H9 (cell line): ENCODE measurements at regions not wholly inside any gene's neighbourhood (a gene's known extent, or its start where the extent isn't known, plus 50 kb on each side); places are given as distances from the start of the nearest gene placed in this dataset.

Experiments used
- DNase-seq: peaks from one replicate; pipeline ENCODE4 v3.0.0-alpha.2; 2017
- H2AFZ ChIP-seq: one replicate; pipeline ENCODE4 v1.6.1; 2013; ENCODE audit warnings: mild to moderate bottlenecking, low read length, control low read depth, moderate library complexity
- H2AK5ac ChIP-seq: 2 replicates; pipeline ENCODE4 v1.6.1; 2013; ENCODE audit warnings: low read length, control low read depth, mixed read lengths; ENCODE audit not compliant: insufficient read length
- H2BK120ac ChIP-seq: one replicate; pipeline ENCODE4 v1.6.1; 2013; ENCODE audit warnings: low read depth, mild to moderate bottlenecking, low read length, control low read depth, inconsistent platforms; ENCODE audit not compliant: poor library complexity, severe bottlenecking
- H2BK12ac ChIP-seq: 2 replicates; pipeline ENCODE4 v1.6.1; 2013; ENCODE audit warnings: low read length, control low read depth, mixed read lengths, low read depth; ENCODE audit not compliant: insufficient read length
- H2BK15ac ChIP-seq: 2 replicates; pipeline ENCODE4 v1.6.1; 2013; ENCODE audit warnings: low read depth, low read length, control low read depth
- H2BK20ac ChIP-seq: one replicate; pipeline ENCODE4 v1.6.1; 2013; ENCODE audit warnings: low read depth, mild to moderate bottlenecking, low read length, control low read depth, inconsistent platforms; ENCODE audit not compliant: poor library complexity, severe bottlenecking
- H2BK5ac ChIP-seq: 2 replicates; pipeline ENCODE4 v1.6.1; 2013; ENCODE audit warnings: low read length, control low read depth, mixed read lengths; ENCODE audit not compliant: insufficient read length
- H3K14ac ChIP-seq: 2 replicates; pipeline ENCODE4 v1.6.1; 2013; ENCODE audit warnings: low read length, control low read depth; ENCODE audit not compliant: insufficient read depth
- H3K18ac ChIP-seq: 2 replicates; pipeline ENCODE4 v1.6.1; 2013; ENCODE audit warnings: low read depth, mild to moderate bottlenecking, mixed read lengths, low read length, control low read depth; ENCODE audit not compliant: insufficient read length
- H3K23ac ChIP-seq: 2 replicates; pipeline ENCODE4 v1.6.1; 2013; ENCODE audit warnings: low read length, control low read depth, mixed read lengths, low read depth; ENCODE audit not compliant: insufficient read length
- H3K23me2 ChIP-seq: 2 replicates; pipeline ENCODE4 v1.6.1; 2013; ENCODE audit warnings: low read depth, mild to moderate bottlenecking, mixed read lengths, low read length, control low read depth; ENCODE audit not compliant: insufficient read length, poor library complexity, severe bottlenecking
- H3K27ac ChIP-seq: 2 replicates; pipeline ENCODE4 v1.5.1; 2013; ENCODE audit warnings: low read length, control low read depth, mixed read lengths, low read depth; ENCODE audit not compliant: insufficient read length
- H3K27me3 ChIP-seq: 2 replicates; pipeline ENCODE4 v1.6.1; 2013; ENCODE audit warnings: low read length, control low read depth, inconsistent platforms; ENCODE audit not compliant: insufficient read depth
- H3K4ac ChIP-seq: 2 replicates; pipeline ENCODE4 v1.6.1; 2013; ENCODE audit warnings: low read depth, mild to moderate bottlenecking, control low read depth, inconsistent platforms, low read length, moderate library complexity
- H3K4me1 ChIP-seq: 2 replicates; pipeline ENCODE4 v1.6.1; 2013; ENCODE audit warnings: low read length, control low read depth, inconsistent platforms; ENCODE audit not compliant: insufficient read depth
- H3K4me2 ChIP-seq: 2 replicates; pipeline ENCODE4 v1.6.1; 2013; ENCODE audit warnings: low read length, control low read depth, mixed read lengths; ENCODE audit not compliant: insufficient read length, insufficient read depth
- H3K56ac ChIP-seq: 2 replicates; pipeline ENCODE4 v1.6.1; 2013; ENCODE audit warnings: low read depth, mild to moderate bottlenecking, mixed read lengths, low read length, control low read depth; ENCODE audit not compliant: insufficient read length
- H3K79me1 ChIP-seq: 2 replicates; pipeline ENCODE4 v1.6.1; 2013; ENCODE audit warnings: low read depth, mild to moderate bottlenecking, moderate library complexity, low read length, control low read depth, inconsistent platforms; ENCODE audit not compliant: insufficient read depth, poor library complexity, severe bottlenecking
- H3K79me2 ChIP-seq: 2 replicates; pipeline ENCODE4 v1.6.1; 2013; ENCODE audit warnings: low read length, control low read depth, inconsistent platforms; ENCODE audit not compliant: insufficient read depth
- H3K9ac ChIP-seq: 2 replicates; pipeline ENCODE4 v1.6.1; 2013; ENCODE audit warnings: low read length, control low read depth, mixed read lengths; ENCODE audit not compliant: insufficient read length; ENCODE audit errors: extremely low read depth
- H3K9me3 ChIP-seq: one replicate; pipeline ENCODE4 v1.6.1; 2013; ENCODE audit warnings: low read depth, low read length, inconsistent platforms; ENCODE audit not compliant: control insufficient read depth
- H3T11ph ChIP-seq: one replicate; pipeline ENCODE4 v1.6.1; 2013; ENCODE audit warnings: mild to moderate bottlenecking, low read length, control low read depth, inconsistent platforms
- H4K20me1 ChIP-seq: one replicate; pipeline ENCODE4 v1.6.1; 2013; ENCODE audit not compliant: control insufficient read depth, insufficient read length, insufficient read depth
- H4K5ac ChIP-seq: 2 replicates; pipeline ENCODE4 v1.6.1; 2013; ENCODE audit warnings: low read depth, mild to moderate bottlenecking, mixed read lengths, low read length, control low read depth; ENCODE audit not compliant: insufficient read length
- H4K8ac ChIP-seq: replicated peaks from 2 replicates; pipeline ENCODE4 v1.6.1; 2013; ENCODE audit warnings: low read length, control low read depth, mixed read lengths, low read depth; ENCODE audit not compliant: insufficient read length
- H4K91ac ChIP-seq: 2 replicates; pipeline ENCODE4 v1.6.1; 2013; ENCODE audit warnings: low read depth, mild to moderate bottlenecking, moderate library complexity, mixed read lengths, low read length, control low read depth; ENCODE audit not compliant: insufficient read length
- H3K27ac Mint-ChIP-seq, 3 experiments: 2 replicates in 2 of 3; 3 replicates in 1 of 3; pipeline ENCODE4 v1.8.0; 2020 to 2021; ENCODE audit warnings: mixed read lengths in 3 of 3, mild to moderate bottlenecking in 1 of 3, moderate library complexity in 1 of 3
- H3K27me3 Mint-ChIP-seq: 2 replicates; pipeline ENCODE4 v1.8.0; 2021; ENCODE audit warnings: low read depth, mild to moderate bottlenecking, moderate library complexity, mixed read lengths
- H3K36me3 Mint-ChIP-seq, 3 experiments: 2 replicates in 2 of 3; 3 replicates in 1 of 3; pipeline ENCODE4 v1.8.0; 2020 to 2021; ENCODE audit warnings: low read depth in 3 of 3, mixed read lengths in 3 of 3; ENCODE audit not compliant: insufficient read depth in 1 of 3
- H3K4me1 Mint-ChIP-seq, 2 experiments: 2 replicates each; pipeline ENCODE4 v1.8.0; 2020; ENCODE audit warnings: mixed read lengths in 2 of 2
- H3K4me3 Mint-ChIP-seq, 2 experiments: 2 replicates in 1 of 2; 3 replicates in 1 of 2; pipeline ENCODE4 v1.8.0; 2020 to 2021; ENCODE audit warnings: mild to moderate bottlenecking in 2 of 2, mixed read lengths in 2 of 2, moderate library complexity in 1 of 2
- H3K9me3 Mint-ChIP-seq, 2 experiments: 2 replicates in 1 of 2; 3 replicates in 1 of 2; pipeline ENCODE4 v1.8.0; 2020; ENCODE audit warnings: mild to moderate bottlenecking in 2 of 2, mixed read lengths in 2 of 2, moderate library complexity in 1 of 2
- WGBS: extraction: QIAGEN DNeasy Blood & Tissue Kit; methylation state at CpG from one replicate; pipeline ENCODE4 v1.1.7; 2013; ENCODE audit warnings: missing lambda C conversion rate, low lambda C conversion rate, mixed read lengths; ENCODE audit not compliant: insufficient read length; ENCODE audit errors: extremely low coverage; 5-methylcytosine and 5-hydroxymethylcytosine counted together
- TF ChIP-seq, protein P1 (sequence below): fragments of 200-600 bp; sonication (generic); conservative IDR thresholded peaks from 3 replicates; pipeline ENCODE4 v1.8.0; 2021; ENCODE audit warnings: antibody characterized with exemption, mild to moderate bottlenecking

DNA sequence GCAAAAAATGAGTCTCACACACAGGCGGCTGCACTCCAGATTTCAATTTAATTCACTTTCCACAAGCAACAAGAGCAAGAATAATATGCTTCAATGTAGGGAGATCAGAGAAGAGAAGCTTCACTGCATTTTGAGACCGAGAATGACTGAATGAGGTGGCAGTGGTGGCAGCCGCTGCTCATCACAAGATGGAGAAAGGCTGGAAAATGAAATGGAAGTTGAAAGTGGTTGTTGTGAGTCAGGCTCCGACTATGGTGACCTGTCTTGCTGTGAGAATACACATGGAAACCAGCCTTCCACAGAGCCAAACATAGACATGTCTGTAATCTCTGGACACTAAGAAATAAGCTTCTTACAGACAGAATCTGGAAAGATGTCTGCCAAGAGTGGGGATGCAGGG is 499.6 kb upstream of the LRRN3 start:
- no peak overlapping the region for H2AFZ ChIP-seq
- H3K4me3 Mint-ChIP-seq, result no peak overlapping the region
- H3K4me2 ChIP-seq, result no peak overlapping the region

More for the DNA sequence above, 499.6 kb upstream of the LRRN3 start:
- WGBS, result no CpG with 5 or more reads among the region's 4 CpGs
- Histone ChIP-seq H3K27me3 (no peaks in the 10 kb centered on the region), H4K5ac (no peak overlapping the region), H3K18ac (no peak overlapping the region), H2AK5ac (no peak overlapping the region), H3K79me2 (no peaks in the 10 kb centered on the region), H2BK120ac (no peak overlapping the region), H3K14ac (no peak overlapping the region), H3K9ac (no peak overlapping the region), H3K4me1 (no peaks in the 10 kb centered on the region), H3K56ac (no peak overlapping the region), H3K9me3 (no peaks in the 10 kb centered on the region), H3K4ac (no peak overlapping the region), H2BK12ac (no peak overlapping the region), H4K8ac (no peak overlapping the region), H3K23me2 (no peaks in the 10 kb centered on the region), H3K23ac (no peak overlapping the region), H3T11ph (no peak overlapping the region), H3K79me1 (no peaks in the 10 kb centered on the region), H2BK20ac (no peak overlapping the region), H3K27ac (no peak overlapping the region), H4K91ac (no peak overlapping the region), H4K20me1 (no peaks in the 10 kb centered on the region), H2BK15ac (no peak overlapping the region), H2BK5ac (no peak overlapping the region)
- no peaks in the 10 kb centered on the region for H3K36me3 Mint-ChIP-seq
- no peak for DNase-seq
- H3K27ac Mint-ChIP-seq, result no peak overlapping the region
- no peaks in the 10 kb centered on the region for H3K9me3 Mint-ChIP-seq
- H3K27me3 Mint-ChIP-seq, result no peaks in the 10 kb centered on the region
- H3K4me1 Mint-ChIP-seq, result peaks cover 14 to 16% of the 10 kb centered on the region in 2 experiments; a peak in 3 of 4 replicates
- TF ChIP-seq, protein P1, sequence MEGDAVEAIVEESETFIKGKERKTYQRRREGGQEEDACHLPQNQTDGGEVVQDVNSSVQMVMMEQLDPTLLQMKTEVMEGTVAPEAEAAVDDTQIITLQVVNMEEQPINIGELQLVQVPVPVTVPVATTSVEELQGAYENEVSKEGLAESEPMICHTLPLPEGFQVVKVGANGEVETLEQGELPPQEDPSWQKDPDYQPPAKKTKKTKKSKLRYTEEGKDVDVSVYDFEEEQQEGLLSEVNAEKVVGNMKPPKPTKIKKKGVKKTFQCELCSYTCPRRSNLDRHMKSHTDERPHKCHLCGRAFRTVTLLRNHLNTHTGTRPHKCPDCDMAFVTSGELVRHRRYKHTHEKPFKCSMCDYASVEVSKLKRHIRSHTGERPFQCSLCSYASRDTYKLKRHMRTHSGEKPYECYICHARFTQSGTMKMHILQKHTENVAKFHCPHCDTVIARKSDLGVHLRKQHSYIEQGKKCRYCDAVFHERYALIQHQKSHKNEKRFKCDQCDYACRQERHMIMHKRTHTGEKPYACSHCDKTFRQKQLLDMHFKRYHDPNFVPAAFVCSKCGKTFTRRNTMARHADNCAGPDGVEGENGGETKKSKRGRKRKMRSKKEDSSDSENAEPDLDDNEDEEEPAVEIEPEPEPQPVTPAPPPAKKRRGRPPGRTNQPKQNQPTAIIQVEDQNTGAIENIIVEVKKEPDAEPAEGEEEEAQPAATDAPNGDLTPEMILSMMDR, result no peak
